Astrocyte (in vitro differentiated cells and primary cell): ENCODE measurements at regions not wholly inside any gene's neighbourhood (a gene's known extent, or its start where the extent isn't known, plus 50 kb on each side); places are given as distances from the start of the nearest gene placed in this dataset.
"Not testable (repeated sequence)": the region's sequence is repeated elsewhere in the genome, so short reads cannot be mapped to it uniquely, and the experiment has no call there.

Source experiments
- DNase-seq: peaks from one replicate; pipeline ENCODE4 v3.0.0-alpha.2; 2010; ENCODE audit warnings: low read depth
- FAIRE-seq: peaks from 2 replicates; lab custom pipeline; 2011; peaks lifted over from hg19 to GRCh38; lab: Jason Lieb, UNC
- H2AFZ ChIP-seq: 2 replicates; pipeline ENCODE4 v1.6.0; 2012; ENCODE audit warnings: low read depth, low read length, inconsistent platforms
- H3K27ac ChIP-seq: 2 replicates; pipeline ENCODE4 v1.5.1; 2011; ENCODE audit warnings: low read depth, low read length, inconsistent platforms
- H3K27me3 ChIP-seq: 2 replicates; pipeline ENCODE4 v1.6.0; 2011; ENCODE audit warnings: low read length, inconsistent platforms; ENCODE audit not compliant: insufficient read depth
- H3K36me3 ChIP-seq: 2 replicates; pipeline ENCODE4 v1.5.1; 2011; ENCODE audit warnings: low read length, inconsistent platforms; ENCODE audit not compliant: insufficient read depth
- H3K4me1 ChIP-seq: 2 replicates; pipeline ENCODE4 v1.5.1; 2011; ENCODE audit warnings: low read length, inconsistent platforms; ENCODE audit not compliant: insufficient read depth
- H3K4me2 ChIP-seq: 2 replicates; pipeline ENCODE4 v1.6.0; 2012; ENCODE audit warnings: low read length, inconsistent platforms
- H3K4me3 ChIP-seq: 2 replicates; pipeline ENCODE4 v1.5.1; 2011; ENCODE audit warnings: low read depth, mild to moderate bottlenecking, low read length, inconsistent platforms; ENCODE audit not compliant: insufficient read depth
- H3K79me2 ChIP-seq: 2 replicates; pipeline ENCODE4 v1.6.0; 2012; ENCODE audit warnings: mild to moderate bottlenecking, low read length, inconsistent platforms; ENCODE audit not compliant: insufficient read depth
- H3K9ac ChIP-seq: 2 replicates; pipeline ENCODE4 v1.6.0; 2012; ENCODE audit warnings: mild to moderate bottlenecking, low read length, inconsistent platforms
- H3K9me3 ChIP-seq: 2 replicates; pipeline ENCODE4 v1.5.1; 2012; ENCODE audit warnings: low read depth, mild to moderate bottlenecking, low read length, inconsistent platforms; ENCODE audit not compliant: insufficient read depth
- H4K20me1 ChIP-seq: 2 replicates; pipeline ENCODE4 v1.6.0; 2012; ENCODE audit warnings: low read length, inconsistent platforms; ENCODE audit not compliant: insufficient read depth
- H3K27ac Mint-ChIP-seq: one replicate; pipeline ENCODE4 v1.8.0; 2021; ENCODE audit warnings: mild to moderate bottlenecking, mixed read lengths; ENCODE audit not compliant: unreplicated experiment
- H3K27me3 Mint-ChIP-seq: one replicate; pipeline ENCODE4 v1.8.0; 2021; ENCODE audit warnings: low read depth, mixed read lengths; ENCODE audit not compliant: unreplicated experiment
- H3K36me3 Mint-ChIP-seq: one replicate; pipeline ENCODE4 v1.8.0; 2021; ENCODE audit warnings: low read depth, mixed read lengths; ENCODE audit not compliant: unreplicated experiment
- H3K4me1 Mint-ChIP-seq: one replicate; pipeline ENCODE4 v1.8.0; 2021; ENCODE audit warnings: low read depth, mixed read lengths; ENCODE audit not compliant: unreplicated experiment
- H3K4me3 Mint-ChIP-seq: one replicate; pipeline ENCODE4 v1.8.0; 2021; ENCODE audit warnings: mild to moderate bottlenecking, moderate library complexity, mixed read lengths; ENCODE audit not compliant: unreplicated experiment
- H3K9me3 Mint-ChIP-seq: one replicate; pipeline ENCODE4 v1.8.0; 2021; ENCODE audit warnings: mild to moderate bottlenecking, mixed read lengths; ENCODE audit not compliant: unreplicated experiment
- EZH2 ChIP-seq: IDR thresholded peaks from 2 replicates; pipeline ENCODE4 v1.6.1; 2012; ENCODE audit warnings: mild to moderate bottlenecking, low read length, inconsistent platforms; ENCODE audit not compliant: insufficient read depth
- TF ChIP-seq, protein P1 (sequence below): IDR thresholded peaks from 2 replicates; pipeline ENCODE4 v1.5.1; 2011; ENCODE audit warnings: low read depth, mild to moderate bottlenecking, inconsistent platforms, low read length, moderate library complexity; ENCODE audit not compliant: insufficient read depth

DNA sequence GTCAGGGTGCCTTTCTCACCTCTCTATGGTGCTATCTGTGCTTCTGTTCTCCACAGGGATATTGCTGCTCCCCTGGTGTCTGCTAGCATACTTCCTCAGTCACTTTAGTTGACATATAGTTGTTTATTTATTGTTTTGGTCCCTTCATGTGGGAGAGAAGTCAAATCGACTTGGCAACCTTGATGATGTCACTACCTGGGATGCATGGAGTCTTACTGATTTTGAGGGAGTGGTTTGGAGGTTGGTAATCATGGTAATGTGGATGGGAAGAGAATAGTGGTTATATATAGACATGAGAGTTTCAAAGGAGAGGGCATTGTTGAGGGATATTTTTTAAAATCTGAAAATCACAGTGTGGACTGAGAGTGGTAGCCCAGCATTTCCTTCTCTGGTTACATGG lies 73.6 kb upstream of the FBXO33 start:
- H3K79me2 ChIP-seq = no peaks in the 10 kb centered on the region
- H3K27ac ChIP-seq = no peak overlapping the region
- H3K4me2 ChIP-seq = no peak overlapping the region
- Mint-ChIP-seq H3K36me3 (no peaks in the 10 kb centered on the region), H3K27ac (no peak overlapping the region), H3K4me1 (no peaks in the 10 kb centered on the region), H3K27me3 (no peaks in the 10 kb centered on the region), H3K4me3 (no peak overlapping the region), H3K9me3 (no peaks in the 10 kb centered on the region)
- no peak overlapping the region for H2AFZ ChIP-seq
- H3K36me3 ChIP-seq = no peaks in the 10 kb centered on the region
- DNase-seq = no peak
- TF ChIP-seq, protein P1, sequence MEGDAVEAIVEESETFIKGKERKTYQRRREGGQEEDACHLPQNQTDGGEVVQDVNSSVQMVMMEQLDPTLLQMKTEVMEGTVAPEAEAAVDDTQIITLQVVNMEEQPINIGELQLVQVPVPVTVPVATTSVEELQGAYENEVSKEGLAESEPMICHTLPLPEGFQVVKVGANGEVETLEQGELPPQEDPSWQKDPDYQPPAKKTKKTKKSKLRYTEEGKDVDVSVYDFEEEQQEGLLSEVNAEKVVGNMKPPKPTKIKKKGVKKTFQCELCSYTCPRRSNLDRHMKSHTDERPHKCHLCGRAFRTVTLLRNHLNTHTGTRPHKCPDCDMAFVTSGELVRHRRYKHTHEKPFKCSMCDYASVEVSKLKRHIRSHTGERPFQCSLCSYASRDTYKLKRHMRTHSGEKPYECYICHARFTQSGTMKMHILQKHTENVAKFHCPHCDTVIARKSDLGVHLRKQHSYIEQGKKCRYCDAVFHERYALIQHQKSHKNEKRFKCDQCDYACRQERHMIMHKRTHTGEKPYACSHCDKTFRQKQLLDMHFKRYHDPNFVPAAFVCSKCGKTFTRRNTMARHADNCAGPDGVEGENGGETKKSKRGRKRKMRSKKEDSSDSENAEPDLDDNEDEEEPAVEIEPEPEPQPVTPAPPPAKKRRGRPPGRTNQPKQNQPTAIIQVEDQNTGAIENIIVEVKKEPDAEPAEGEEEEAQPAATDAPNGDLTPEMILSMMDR = no peak
- no peak for TF ChIP-seq EZH2
- H3K27me3 ChIP-seq = no peaks in the 10 kb centered on the region
- no peaks in the 10 kb centered on the region for H3K4me1 ChIP-seq
- peaks cover 4% of the 10 kb centered on the region for H3K9me3 ChIP-seq
- no peak for FAIRE-seq
- H4K20me1 ChIP-seq = no peaks in the 10 kb centered on the region
- no peak overlapping the region for H3K4me3 ChIP-seq
- no peak overlapping the region for H3K9ac ChIP-seq

DNA sequence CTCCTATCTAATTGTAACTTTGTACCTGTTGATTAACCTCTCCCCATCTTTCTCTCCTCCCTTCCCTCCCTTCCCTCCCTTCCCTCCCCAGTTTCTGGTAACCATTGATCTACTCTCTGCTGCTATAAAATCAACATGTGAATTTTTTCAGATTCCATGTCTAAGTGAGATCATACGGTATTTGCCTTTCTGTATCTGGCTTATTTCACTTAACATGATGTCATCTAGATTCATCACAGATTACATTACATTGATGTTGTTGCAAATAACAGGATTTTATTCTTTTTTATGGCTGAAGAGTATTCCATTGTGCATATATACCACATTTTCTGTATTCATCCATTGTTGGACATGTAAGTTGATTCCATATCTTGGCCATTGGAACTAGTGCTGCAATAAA lies 68.0 kb upstream of the FBXO33 start:
- no peak for DNase-seq
- no peaks in the 10 kb centered on the region for H3K27me3 Mint-ChIP-seq
- H3K4me1 Mint-ChIP-seq = no peaks in the 10 kb centered on the region
- Histone ChIP-seq H3K36me3 (no peaks in the 10 kb centered on the region), H4K20me1 (no peaks in the 10 kb centered on the region), H3K4me2 (no peak overlapping the region), H3K9ac (no peak overlapping the region), H3K4me1 (no peaks in the 10 kb centered on the region), H3K27ac (no peak overlapping the region), H3K4me3 (no peak overlapping the region), H3K9me3 (no peaks in the 10 kb centered on the region), H3K79me2 (no peaks in the 10 kb centered on the region), H3K27me3 (no peaks in the 10 kb centered on the region), H2AFZ (no peak overlapping the region)
- TF ChIP-seq EZH2 = no peak
- TF ChIP-seq, protein P1 = no peak
- peaks cover 4% of the 10 kb centered on the region for H3K36me3 Mint-ChIP-seq
- H3K4me3 Mint-ChIP-seq = no peak overlapping the region
- H3K27ac Mint-ChIP-seq = no peak overlapping the region
- FAIRE-seq = no peak
- peaks cover 18% of the 10 kb centered on the region for H3K9me3 Mint-ChIP-seq

DNA sequence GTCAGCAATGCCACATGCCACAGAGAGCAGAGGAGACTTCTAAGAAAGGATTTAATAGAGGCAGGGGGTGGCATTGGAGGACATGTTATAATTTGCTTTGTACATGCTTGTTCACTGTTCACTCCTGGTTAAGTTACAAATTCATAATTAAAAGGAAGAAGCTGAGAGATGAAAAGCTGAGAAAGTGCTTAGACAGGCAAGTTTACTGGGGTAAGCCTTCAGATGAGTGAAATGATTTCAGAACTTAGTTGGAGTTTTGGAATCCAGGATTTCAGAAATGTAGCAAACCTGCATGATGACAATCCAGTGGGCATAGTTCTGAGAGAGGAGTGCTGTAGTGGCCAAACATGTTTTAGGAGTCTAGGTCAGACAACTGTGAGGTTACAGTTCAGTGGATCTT lies 67.3 kb upstream of the FBXO33 start:
- FAIRE-seq (no peak), DNase-seq (no peak)
- Histone ChIP-seq H3K4me2 (no peak overlapping the region), H3K4me3 (no peak overlapping the region), H3K79me2 (no peaks in the 10 kb centered on the region), H3K36me3 (no peaks in the 10 kb centered on the region), H3K27ac (no peak overlapping the region), H4K20me1 (no peaks in the 10 kb centered on the region), H3K4me1 (no peaks in the 10 kb centered on the region), H3K9ac (no peak overlapping the region), H3K27me3 (no peaks in the 10 kb centered on the region), H3K9me3 (no peaks in the 10 kb centered on the region), H2AFZ (no peak overlapping the region)
- no peaks in the 10 kb centered on the region for H3K27me3 Mint-ChIP-seq
- H3K27ac Mint-ChIP-seq = no peak overlapping the region
- no peak overlapping the region for H3K4me3 Mint-ChIP-seq
- peaks cover 4% of the 10 kb centered on the region for H3K36me3 Mint-ChIP-seq
- H3K9me3 Mint-ChIP-seq = peaks cover 22% of the 10 kb centered on the region
- TF ChIP-seq, protein P1 = no peak
- no peak for TF ChIP-seq EZH2
- H3K4me1 Mint-ChIP-seq = no peaks in the 10 kb centered on the region

DNA sequence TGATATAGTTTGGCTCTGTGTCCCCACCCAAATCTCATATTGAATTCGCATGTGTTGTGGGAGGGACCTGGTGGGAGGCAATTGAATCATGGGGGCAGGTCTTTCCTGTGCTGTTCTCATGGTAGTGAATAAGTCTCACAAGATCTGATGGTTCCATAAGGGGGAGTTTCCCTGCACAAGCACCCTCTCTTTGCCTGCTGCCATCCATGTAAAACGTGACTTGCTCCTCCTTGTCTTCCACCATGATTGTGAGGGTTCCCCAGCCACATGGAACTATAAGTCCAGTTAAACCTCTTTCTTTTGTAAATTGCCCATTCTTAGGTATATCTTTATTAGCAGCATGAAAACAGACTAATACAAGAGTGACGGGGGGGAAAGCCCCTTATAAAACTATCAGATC lies 65.4 kb upstream of the FBXO33 start:
- H3K4me2 ChIP-seq, H3K4me3 Mint-ChIP-seq, H4K20me1 ChIP-seq, H3K36me3 Mint-ChIP-seq, H2AFZ ChIP-seq, H3K4me1 Mint-ChIP-seq, H3K4me3 ChIP-seq, DNase-seq, H3K9me3 ChIP-seq, H3K9ac ChIP-seq, H3K27ac ChIP-seq, H3K36me3 ChIP-seq, H3K4me1 ChIP-seq, H3K27ac Mint-ChIP-seq, H3K79me2 ChIP-seq, H3K27me3 Mint-ChIP-seq, H3K27me3 ChIP-seq, FAIRE-seq: not testable (repeated sequence)
- peaks cover 25% of the 10 kb centered on the region for H3K9me3 Mint-ChIP-seq
